Ecto neural progenitor cell (in vitro differentiated cells): ENCODE measurements at regions not wholly inside any gene's neighbourhood (a gene's known extent, or its start where the extent isn't known, plus 50 kb on each side); places are given as distances from the start of the nearest gene placed in this dataset.
A peak's percentile ranks its signal among the peaks of the same experiment; 100 is the strongest.
"Not testable (repeated sequence)": the region's sequence is repeated elsewhere in the genome, so short reads cannot be mapped to it uniquely, and the experiment has no call there.

Experiments
- DNase-seq: peaks from one replicate; pipeline ENCODE4 v3.0.0-alpha.2; 2018; ENCODE audit warnings: low spot score

DNA sequence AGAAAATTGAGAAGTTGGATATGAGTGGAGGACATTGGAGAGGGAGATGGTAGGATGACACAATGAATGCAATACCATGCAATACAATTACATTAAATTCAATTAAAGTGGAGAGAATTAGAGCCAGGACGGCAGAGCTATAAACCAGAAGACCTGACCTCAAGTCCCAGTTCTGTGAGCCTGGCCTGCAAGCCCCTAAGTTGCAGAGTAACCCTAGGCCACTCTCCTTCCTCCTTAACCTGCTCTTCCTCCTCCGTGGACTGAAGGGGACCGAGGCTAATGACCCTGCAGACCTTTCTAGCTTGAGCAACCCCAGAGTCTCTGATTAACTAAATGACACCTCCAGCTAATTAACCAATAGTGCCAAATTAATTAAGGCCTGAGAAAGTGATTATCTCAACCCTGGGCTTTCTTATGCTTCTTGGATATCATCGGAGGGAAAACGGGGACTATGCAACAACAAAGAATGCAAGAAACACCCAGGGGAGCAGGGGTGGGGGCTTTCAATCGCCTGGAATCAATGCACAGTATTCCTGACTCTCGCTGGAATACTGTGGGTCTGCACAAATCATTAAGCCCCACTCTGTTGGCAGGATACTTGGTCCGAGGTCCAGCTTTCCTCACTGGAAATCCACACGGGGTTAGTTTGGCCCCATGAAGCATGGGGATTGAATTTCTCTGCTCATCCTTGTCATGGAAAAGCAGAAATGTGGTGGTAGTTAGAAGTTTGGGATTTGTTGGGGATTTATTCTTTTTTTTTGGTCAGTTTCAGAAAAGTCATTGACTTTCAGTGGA is 548.3 kb downstream of the MN1 start:
- DNase-seq, result no peak

DNA sequence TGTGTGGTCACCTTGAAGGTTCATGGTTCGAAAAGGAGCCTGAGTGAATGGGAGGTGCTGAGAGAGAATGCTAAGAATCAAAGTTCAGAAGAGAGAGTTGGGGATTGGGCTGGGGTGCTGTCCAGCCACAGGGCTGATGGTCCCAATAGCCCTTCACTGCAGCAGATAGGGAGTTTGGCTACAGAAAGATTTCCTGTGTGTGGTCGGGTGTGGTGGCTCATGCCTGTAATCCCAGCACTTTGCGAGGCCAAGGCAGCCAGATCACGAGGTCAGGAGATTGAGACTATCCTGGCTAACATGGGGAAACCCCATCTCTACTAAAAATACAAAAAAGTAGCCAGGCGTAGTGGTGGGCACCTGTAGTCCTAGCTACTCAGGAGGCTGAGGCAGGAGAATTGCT is 547.5 kb downstream of the MN1 start:
- DNase-seq, result not testable (repeated sequence)

DNA sequence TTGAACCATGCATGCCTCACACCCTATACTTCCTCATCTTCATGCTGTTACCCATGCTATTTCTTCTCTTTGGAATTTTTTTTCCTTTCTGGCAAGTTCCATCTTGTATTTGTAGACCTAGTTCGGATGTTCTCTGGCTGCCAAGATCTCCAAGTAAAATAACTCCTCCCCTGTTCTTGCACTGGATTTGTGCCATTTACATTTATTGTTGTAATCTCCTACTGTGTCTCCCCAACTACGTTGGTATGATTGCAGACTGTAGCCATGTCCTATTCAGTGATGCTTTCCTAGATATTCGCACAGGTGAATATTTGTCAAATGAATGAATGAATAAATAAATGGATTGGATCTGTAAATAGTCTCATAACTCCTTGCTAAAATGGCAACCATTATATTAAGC is 546.0 kb downstream of the MN1 start:
- DNase-seq, result no peak

DNA sequence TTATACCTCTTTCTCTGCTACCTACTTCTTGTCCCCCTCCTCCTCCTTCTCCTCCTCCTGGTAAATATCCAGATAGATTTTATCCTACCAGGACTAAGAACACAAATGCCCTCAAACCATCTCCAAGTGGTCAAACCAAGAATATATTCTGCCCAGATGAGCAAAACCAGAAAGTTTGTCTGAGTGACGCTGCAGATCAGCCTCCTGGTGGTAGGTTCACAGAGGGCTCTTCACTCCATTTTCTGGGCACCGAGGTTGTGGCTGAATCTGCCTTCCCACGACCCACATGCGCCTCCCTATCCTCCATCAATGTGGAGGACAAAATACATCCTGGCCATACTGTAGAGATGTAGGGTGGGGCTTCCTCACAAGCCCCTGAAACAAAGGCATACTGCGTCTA is 543.6 kb downstream of the MN1 start:
- DNase-seq, result no peak

DNA sequence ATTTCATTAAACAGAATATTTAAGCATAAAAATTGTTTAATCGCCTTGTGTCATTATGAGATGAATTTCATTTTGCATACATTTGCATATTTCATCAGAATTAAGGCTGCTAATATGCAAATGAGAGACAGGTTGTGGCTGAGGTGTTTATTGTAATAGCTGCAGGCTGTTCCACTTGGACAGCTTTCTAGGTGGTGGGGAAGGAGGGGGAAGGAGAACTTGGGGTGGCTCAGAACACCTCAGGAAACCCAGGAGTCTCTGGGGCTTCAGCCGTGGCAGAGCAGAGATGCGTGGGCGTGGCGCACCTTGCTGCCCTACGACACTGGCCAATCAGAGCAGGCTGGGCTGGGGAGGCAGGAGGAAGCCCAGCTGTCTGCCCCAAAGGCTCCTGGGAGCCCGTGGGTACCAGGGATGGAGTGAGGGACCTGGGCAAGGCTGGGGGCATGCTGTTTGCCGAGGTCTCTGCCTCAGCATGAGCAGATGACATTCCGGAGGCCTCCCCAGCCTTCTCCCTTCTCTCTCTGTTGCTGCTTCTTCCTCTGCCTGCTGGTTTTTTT is 542.9 kb downstream of the MN1 start:
- DNase-seq, result no peak

DNA sequence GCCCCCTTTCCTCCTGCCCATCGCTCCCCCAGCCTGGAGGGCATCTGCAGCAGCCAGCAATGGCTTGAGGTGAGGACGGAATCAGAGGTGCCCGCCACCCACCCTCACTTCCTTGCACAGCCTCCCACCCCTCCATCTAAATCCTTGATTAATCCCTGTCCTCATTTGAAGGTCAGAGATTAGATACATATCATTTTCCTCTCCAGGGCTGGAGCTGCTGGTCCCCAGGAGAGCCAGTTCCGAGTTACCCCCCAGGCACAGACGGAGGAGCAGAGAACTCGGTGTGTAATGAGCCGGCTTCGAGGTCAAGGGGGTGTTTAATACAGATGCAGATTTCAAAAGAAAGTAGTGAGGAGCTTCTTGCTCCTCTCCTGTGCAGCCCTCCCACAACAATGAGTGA is 542.1 kb downstream of the MN1 start:
- DNase-seq, result no peak

DNA sequence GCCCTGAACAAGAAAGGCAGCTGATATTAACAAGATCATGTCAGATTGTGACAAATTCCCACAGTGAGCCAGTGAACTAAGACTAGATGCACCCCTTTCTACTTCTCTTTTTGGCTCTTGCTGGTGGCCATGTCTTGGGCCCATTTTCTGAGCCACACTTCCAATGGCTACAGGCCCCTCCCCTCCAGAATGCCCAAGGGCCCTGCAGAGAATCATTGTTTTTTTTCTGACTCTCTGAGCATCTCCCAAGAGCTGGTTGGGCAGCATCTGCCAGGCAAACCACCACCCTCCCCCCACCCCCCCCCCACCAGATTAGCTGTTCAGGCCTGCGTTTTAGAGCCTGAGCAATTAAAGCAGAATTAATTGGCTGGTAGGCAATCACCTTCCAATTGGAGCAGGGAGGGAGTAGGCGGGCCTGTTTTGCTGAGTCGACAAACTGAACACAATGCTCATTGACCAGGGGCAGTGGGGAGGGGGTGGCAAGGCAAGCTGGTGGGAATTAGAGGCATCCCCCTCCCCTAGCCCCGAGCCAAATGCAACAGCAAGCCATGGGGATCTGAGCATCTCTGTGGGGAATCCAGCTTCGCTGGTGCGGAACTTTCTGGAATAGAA is 541.4 kb downstream of the MN1 start:
- peak; percentile 78 for DNase-seq

DNA sequence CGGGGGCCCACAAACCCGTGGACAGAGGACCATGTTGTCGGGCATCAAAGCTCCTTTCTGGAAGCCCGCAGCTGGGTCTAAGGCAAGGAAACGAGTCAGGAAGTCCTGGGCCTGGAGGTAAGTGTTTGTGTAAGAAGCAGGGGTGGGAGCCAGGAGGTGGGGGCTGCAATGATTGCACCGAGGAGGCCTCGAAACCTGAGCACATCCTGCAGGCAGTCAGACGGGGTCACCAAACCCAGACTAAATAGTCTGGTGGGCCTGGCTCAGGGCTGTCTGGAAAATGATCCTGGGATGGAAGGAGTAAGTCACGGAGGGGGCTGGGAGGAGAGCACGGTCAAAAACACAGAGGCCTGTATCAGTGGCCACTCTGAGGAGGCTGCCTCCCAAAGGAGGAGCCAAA is 539.2 kb downstream of the MN1 start:
- no peak for DNase-seq

DNA sequence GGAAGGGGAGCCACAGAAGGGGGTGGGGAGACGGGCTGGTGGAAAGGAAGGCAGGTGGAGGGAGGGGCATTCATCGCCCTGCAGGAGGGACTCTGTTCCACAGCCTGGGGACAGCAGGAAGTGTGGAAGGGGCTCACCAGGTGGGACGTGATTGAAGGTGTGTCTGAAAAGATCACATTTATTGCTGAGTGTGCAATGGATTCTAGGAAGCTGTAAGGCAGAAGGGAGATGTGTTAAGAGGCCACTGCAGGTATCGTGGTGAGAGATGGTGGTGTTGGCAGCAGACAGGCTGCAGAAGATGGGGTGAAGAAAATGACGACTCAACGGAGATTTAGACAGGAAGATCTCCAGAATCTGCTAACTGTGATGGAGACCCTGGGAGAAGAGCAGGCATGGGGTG is 537.4 kb downstream of the MN1 start:
- no peak for DNase-seq

DNA sequence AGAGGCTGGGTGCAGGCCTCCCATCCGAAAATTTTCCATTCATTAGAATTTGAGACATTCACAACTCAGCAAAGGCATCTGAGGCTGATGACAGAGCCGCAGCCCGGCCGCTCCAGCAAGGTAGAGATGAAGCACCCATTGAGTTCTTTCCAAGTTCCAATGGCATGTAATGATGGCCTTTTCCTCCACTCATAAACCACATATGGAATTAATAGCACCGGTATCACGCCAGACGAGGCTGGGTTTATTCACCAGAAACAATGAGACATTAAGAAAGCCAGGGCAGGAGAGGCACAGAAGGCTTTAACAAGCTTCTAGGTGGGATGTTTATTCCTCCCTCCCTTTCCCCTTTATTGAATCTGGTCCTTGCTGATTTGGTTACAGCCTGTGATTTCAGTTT is 534.4 kb downstream of the MN1 start:
- no peak for DNase-seq

DNA sequence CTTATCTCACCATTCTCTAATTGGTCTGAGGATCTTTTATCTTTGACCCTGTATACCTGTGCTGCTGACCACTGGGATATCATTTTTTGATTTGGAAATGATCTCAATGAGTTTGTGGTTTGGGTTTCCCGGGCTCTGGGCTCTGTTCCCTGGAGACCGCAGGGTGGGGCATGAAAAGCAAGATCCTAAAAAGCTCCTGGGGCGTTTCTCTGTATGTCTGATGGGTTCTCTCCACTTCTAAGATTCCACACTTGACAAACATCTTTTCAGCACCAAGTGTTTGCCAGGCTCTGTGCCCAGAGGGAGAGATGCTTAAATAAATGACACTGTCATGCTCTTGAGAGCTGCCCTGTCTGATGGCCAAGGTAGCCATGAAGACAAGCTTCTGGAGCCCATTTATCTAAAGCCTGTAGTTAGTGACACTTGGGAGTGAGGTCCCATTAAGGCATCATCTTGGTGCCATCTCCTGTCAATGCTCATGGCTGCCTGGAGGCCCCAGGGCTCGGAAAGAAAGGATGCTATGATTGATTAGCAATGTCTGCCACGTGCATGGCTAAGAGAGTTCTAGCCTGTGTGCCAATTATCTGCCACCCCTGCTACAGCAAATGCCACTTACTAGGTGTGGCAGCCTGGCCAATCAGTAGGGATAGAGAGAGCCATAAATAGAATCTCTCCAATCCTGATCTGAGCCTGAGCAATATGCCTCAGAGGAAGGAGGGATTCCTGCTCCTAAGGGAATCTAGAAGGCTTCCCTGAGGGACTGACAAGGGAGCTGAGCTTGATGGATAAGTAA is 531.6 kb downstream of the MN1 start:
- no peak for DNase-seq

DNA sequence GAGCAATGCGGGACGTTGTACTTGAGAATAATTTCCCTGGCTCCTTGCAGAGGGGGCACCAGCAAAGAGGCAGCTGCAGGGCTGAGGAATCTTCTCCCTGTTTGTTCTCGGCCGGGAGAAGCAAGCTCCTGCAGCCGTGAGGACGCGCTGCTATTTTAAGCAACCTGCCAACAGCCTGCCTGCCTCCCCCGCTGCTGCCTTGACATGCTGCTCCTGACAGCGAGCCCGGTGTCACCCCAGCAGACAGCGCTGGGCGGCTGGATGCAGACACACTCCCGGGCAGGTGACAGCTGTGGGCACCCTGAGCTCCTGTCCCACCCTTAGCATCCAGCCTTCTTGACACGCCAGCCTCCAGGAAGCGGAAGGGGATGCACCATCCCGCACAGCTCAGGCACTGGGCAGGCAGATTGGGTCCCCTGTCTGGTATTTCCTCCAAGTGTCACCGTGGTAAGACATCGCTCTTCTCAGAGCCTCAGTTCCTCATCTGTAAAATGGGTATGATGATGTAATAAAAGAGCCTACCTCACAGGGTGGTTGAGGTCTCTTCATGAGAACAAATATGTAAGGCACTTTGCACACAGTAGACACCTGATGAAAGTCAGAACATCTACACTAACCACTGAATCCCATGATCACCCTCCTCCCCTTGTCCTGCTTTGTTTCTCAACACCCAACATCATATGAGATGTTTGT is 530.6 kb downstream of the MN1 start:
- no peak for DNase-seq

DNA sequence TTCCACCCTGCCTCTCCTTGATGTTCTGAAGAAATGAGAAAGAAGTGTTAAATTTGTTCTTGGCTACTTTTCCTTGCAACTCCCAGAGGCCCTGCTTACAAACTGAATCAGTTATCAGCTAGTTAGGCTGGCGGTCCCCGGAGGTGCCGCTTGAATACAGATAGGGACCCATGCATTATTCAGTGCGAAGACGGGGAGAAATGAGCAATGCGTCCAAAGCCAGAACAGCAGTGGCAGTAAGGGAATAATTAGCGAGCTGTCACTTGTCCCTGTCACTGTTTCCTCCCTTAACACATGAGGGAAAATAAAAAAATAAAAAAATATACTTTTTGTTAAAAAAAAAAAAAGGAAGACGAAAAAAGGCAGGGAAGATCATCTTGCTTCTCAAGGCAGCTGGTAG is 528.1 kb downstream of the MN1 start:
- no peak for DNase-seq

DNA sequence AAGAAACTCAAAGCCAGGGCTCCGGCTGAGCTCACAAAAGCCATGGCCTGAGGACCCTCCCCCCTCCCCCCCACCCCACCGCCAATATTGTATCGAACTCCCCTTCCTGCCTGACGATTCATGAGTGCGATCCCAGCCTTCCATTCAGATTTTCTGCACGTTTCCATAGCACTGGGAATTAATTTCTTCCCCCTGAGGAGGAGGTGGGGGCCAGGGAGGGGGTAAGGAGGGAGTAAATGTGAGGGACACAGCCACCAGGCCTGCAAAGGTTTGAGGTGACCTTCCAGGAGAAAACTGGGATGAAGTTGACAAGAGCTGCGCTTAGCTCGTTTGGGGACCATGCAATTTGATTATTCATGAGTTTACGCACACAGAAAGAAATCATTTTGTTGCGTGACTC is 527.7 kb downstream of the MN1 start:
- no peak for DNase-seq

DNA sequence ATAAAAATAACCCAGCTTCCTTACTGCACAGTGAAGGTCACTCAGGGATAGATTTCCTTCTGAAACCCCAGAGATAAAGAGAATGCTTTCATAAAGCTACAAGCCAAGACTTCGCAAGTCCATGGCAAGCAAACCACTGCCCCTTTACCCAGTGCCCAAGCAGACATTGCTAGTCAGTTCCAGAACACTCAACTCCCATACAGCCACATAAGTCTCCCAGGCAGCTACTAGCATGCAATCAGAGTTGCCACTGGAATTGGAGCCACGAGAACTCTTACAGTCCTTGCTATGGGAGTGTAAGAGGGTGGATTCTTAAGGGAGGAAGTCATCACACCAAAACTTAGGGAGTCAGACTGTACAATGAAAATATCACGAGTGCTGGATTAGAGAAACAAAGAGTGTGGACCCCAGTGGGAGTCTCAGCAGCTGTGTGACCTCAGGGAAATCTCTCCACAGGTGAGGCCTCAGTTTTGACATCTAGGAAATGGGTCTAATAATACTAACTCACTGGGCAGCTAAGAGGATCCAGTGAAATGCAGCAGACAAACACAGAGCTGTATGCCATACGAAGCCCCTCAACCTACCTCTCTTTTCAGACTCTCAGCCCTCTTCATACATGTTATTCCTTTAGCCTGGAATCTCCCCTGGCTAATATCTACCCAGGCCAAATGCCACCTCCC is 526.6 kb downstream of the MN1 start:
- DNase-seq, result no peak

DNA sequence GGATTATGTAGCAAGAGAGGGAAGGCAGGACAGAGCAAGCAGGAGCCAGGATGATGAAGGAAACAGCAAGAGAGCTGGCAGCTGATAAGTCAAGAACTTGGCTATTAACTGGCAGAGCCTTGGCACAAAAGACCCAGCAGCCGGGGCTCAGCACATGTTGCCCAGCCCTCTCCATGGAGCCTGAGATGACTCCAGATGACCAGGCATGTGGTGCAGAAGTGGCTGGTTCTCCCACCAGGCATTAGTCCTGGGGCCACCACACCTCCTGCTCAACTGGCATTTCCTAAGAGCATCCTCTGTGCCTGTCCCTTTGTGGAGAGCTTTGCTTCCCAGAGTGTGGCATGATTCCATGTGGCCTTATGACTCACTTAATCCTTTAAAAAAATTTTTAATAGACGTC is 522.6 kb downstream of the MN1 start:
- DNase-seq, result no peak

DNA sequence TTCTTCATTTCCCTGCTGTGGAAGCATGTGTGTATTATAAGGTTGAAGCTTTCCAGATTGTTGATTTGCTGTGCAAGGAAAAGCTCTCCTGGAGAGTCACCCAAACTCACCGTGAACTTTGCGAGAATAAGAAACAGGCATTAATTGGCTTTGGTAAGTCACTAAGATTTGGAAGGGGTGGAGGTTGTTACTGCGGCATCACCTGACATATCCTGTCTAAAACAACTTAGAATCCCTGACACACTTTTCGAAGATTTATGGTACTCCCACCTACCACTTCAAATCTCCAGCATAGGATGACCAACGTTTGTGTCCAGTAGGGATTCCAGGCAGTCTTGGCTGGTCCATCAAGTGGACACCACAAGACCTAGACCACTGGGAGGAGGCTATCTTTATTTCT is 518.3 kb downstream of the MN1 start:
- no peak for DNase-seq

DNA sequence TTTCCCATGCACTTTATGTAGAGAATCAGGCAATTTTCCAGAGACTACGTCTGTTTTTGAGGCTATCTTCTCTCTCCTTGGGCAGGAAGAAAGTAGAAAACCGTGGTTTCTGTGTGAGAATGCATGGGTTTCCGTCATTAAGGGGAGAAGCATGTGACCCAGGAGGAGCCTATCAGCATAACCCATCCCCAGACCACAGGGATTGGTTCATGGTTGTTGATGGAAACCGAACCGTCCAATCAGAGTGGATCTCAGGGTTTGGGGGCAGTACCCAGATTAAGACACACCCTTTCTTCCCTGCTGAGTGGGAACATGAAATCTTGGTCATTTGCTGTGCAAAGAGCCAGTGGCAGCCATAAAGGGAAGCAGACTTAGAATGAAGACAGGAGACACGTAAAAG is 517.8 kb downstream of the MN1 start:
- DNase-seq, result no peak

DNA sequence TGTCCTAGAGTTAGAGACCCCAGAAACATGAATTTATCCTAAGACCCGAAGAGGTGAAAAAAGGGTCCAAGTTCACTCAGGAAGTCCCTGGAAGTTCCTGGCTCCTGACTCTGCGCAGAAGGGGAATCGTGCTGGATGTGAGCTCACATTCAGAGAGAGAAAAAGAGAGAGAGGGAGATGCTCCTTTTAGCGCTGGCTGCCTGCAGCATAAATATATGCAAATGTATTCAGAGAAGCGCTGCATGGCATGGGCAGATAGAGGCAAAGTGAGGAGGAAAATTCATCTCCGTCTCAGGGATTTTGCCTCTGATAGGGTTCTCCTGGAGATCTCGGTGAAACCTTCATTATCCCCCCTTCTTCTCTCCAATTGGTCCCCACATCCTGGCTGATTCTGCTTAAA is 517.2 kb downstream of the MN1 start:
- DNase-seq, result no peak

DNA sequence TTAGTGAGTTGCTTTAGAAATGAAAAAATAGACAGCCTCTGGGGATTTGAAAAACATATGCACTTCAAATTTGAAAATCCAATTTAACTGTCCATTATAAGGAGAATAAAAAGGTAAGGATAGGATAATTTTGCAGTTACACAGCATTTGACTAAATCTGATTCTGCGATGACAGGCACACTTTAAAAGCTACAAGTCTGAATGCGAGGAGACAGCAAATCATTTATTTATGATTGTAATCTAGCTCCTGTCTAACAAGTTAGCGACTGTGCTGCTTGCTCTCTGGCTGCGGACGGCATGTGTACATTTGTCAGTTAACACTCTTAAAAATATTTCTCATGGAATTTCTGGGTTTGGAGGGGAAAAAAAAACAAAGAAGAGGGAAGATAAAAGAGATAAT is 514.8 kb downstream of the MN1 start:
- DNase-seq, result no peak

DNA sequence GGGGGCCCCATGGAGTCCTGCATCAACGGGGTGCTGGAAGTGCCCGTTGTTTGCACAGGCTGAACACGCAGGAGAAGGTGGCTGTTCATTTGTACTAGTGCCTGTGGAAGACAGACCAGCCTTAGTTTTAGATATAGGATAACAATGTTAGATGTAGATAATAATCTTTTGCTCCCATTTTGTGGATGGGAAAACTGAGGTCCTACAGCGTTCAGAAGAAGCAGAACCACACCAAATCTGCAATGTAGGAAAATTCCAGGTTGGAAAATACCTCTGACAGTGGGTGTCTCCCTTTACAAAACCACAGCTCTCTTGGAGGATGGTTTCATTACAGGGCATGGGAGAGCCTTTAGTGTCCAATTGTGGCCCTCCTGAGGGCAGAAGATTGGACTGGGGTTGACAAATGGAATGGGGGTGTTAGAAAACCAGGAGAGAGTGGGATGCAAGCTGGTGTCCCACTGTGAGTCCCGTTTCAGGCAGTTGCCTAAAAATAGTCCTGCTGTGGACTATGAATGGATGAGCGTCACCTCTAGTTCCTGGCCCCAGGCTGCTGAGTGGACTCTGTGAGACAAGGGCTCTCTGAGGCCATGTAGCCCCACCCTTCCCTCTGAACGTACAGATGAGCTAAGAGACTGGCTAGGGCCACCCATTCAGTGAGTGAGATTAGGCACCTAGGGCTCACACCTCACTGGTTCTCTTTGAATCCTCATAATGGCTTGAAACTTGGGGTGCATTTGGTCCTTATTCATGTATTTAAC is 508.8 kb downstream of the MN1 start:
- no peak for DNase-seq
